ENCODE measurements at regions not wholly inside any gene's neighbourhood (a gene's known extent, or its start where the extent isn't known, plus 50 kb on each side); places are given as distances from the start of the nearest gene placed in this dataset.
"Not testable (repeated sequence)": the region's sequence is repeated elsewhere in the genome, so short reads cannot be mapped to it uniquely, and the experiment has no call there.

DNA sequence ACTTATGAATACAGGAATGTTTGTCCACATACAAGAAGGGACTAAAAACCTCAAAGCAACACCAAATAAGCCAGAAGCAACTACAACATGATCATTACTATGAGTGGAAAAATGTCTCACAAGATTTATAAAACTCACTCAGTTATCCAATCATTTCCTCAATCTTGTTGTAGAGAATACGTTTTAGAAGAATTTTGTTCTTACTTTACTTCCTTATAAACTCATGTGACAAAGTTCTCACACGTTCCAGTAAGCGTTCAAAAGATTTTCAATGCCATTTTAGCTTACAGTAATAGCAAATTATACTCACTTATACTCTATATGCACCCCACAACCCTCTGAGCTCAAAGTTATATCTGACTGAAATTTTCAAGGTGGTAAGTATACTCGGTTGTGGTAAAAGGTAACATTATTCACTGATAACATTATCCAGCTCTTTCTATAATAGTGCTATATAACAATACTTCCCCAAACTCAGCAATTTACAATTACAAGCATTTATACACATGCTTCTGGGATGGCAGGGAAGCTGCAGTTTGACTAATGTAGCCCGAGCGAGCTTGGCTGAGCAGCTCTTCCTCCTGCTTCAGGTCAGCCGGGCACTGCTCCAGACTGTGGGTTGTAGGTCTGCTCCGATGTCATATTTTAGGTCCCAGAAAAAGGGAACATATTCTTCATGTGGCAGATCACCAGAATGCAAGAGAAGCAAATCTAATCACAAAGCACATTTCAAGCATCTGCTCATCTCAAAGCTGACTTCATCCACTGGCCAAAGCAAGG is 226.3 kb downstream of the RCHY1 start:
- no peak for DNase-seq

DNA sequence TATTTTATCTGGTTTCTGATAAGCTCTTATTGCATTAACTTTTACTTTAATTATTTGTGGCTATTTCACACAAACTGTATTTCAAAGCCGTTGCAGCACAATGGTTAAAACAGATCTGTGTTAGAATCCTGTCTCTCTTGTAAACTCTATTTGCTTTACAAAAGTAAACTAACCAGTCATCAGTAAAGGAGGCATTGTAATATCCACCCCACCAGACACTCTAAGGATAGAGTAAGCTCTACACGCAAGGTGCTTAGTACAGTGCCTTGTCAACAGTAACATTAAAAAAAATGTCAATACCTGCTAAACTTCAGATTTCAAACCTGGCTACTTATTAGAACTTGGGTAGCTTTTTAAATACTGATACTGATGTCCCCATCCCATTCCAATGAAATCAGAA is 228.4 kb downstream of the RCHY1 start:
- DNase-seq = no peak

DNA sequence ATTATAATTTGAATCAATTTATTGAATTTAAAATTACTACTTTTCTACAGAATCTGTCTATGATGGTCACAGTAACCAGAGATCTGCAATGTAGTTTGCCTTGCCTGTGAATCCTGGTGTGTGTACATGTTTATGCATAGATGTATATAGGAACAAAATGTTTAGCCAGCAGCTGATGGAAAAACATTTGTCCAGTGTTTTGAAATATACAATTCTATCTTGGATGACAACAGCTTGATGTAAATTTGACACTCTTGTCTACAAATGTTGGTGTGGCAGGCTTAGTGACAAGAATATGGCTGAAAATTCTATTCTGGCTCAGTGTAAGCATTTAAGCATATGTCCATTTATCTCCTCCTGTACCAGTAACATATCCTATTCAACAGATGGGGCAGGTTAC is 229.4 kb downstream of the RCHY1 start:
- no peak for DNase-seq

DNA sequence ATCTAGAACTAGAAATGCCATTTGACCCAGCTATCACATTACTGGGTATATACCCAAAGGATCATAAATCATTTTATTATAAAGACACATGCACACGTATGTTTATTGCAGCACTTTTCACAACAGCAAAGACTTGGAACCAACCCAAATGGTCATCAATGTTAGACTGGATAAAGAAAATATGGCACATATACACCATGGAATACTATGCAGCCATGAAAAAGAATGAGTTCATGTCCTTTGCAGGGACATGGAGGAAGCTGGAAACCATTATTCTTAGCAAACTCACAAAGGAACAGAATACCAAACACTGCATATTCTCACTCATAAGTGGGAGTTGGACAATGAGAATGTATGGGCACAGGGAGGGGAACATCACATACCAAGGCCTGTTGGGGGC is 233.7 kb downstream of the RCHY1 start:
- DNase-seq = not testable (repeated sequence)

DNA sequence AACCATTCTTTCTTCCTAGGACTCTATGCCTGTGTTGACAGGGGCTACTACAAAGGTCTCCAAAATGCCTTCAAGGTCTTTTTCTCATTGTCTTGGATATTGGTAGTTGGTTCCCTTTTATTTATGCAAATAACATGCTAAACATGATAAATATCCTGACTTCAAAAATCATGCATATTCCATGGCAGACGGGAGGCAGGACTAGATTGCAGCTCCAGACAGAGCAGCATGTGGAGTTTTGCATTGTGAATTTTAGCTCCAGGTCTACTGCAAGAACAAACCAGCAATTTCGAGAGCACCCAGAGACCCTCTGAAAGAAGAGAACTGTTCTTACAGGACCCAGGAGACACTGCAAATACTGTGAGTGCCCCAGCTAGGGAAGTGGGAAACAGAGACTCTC is 254.9 kb downstream of the RCHY1 start:
- DNase-seq = no peak

DNA sequence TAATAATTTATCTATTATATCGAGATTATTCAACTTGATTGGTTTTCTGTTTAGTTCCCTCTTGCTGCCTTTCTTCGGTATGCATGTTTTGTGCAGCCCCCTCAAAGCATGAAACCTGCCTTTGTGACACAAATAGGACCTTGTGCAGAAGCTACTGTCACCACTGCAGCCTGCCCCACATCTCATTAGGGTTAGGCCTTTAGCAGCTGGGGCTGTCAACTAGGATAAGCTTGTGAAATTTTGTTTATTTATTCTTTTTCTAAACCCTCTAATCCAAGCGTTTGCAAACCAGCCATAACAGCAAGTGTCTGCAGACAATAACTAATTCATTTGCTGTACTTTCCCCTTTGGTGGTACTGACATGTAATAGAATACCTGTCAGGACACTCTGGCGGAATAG is 258.9 kb downstream of the RCHY1 start:
- DNase-seq = no peak

DNA sequence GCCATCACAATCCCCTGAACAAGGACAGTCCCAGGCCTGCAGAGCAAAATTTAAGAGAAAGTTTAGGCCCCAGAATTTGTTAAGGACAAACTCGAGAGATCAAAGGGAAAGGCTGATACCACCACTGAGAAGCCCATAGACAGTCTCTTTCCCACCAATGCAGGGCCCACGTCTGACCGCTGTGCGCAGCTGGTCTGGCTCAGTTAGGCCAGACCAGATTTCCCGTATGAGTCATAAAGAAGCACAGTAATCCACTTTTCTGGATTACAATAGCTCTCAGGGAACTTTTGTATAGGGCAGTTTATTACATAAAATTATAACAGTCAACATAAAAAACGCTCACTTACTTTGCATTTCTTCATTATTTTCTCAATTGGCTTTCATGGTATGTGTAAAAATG is 259.5 kb downstream of the RCHY1 start:
- DNase-seq = no peak

DNA sequence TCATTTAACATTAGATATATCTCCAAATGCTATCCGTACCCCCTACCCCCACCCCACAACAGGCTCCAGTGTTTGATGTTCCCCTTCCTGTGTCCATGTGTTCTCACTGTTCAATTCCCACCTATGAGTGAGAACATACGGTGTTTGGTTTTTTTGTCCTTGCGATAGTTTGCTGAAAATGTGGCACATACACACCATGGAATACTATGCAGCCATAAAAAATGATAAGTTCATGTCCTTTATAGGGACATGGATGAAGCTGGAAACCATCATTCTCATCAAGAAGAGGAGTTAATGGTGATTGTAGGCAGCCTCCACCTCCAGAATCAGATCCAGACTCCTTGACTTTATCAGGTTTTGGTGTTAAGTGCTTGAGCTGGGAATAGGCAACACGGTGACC is 261.1 kb downstream of the RCHY1 start:
- DNase-seq = not testable (repeated sequence)

DNA sequence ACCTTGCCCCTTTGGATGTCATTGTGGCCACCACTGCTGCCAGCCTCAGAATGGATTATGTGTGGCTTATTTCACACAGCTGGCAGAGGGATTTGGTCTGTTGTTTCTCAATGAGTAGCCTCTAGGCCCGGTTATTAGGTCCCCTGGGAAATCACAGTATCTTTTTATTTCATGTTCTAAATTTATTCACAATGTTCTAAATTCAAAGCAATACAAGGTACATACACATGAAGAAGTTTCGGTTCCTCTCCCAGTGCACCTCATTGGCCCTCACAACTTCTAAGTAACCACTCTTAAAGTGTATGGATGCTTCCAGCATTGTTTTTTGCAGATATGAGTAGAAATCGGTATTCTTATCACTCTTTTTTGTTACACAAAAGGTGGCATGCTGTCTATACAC is 262.7 kb downstream of the RCHY1 start:
- DNase-seq = no peak

DNA sequence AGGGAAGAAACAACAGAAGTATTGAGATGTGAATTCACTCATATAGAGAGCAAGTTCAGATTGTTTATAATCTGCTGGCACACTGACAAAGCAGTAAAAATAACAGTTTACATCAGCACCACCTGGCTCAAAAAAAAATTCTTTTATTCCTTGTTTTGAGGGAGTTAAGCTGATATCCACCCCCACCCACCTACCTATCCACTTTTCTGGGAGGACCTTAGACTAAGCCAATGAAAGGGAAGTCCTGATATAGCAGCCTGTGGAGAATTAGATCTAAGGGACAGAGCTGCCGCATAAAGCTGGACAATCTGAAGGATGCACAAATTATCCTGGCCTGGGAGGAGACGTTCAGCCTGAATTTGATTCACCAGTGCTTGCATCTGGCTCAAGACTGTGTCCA is 264.5 kb downstream of the RCHY1 start:
- peak; percentile 6 for DNase-seq

DNA sequence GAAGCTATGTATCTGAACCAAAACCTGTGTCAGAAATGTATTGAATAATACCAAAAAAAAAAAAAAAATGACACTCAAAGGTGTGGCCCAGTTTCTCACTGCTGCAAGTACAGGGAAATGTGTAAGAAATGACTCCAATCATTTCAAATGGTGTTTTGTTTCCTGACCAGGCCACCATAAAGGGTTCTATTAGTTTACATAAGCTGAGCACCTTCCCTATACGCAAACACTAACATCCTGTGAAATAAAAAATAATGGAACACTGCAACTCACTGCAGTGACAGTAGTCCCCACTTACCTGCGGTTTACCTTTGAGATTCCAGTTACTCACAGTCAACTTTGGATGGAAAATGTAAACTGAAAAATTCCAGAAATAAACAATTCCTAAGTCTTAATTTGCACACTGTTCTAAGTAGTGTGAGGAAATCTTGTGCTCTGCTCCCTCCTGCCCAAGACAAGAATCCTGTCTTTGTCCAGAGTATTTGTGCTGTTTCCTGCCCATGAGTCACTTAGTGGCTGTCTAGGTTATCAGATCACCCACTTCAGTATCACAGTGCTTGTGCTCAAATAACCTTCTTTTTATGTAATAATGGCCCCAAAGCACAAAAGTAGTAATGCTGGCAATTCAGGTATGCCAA is 265.3 kb downstream of the RCHY1 start:
- peak; percentile 53 for DNase-seq

DNA sequence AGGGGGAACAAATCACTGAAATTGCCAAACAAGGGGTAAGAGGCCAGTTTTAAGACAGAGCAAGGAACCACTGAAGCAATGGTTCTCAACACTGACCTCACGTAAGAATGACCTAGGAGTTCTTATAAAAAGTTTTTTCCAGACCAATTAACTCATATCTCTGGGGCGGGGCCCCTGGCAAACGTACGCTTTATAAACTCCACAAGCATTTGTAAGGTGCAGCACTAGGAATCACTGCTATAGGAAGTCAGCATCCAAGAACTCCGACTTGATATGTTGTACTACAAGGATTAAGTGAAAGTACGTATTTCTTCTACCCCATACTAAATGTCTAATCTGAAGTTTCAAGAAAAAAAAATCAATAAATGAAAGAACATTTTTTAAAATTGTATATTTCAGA is 269.9 kb downstream of the RCHY1 start:
- no peak for DNase-seq

DNA sequence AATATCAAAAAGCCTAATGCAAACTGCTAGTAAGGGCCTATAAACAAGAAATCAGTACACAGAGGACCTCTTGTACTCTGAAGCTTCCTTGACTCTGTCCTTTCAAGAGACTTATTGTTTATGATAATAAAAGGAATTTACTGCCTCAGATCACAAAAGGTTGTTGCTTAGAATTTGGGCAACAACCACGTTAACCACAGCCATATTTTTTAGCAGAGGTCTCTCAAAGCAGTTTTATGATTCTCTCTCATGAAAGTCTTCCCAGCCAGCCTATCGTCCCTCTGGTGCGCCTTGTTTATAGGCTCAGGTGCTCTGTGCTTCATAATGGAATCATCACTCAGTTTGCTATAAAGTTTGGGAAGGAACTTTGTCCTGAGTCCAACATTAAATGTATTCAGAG is 270.6 kb downstream of the RCHY1 start:
- no peak for DNase-seq

DNA sequence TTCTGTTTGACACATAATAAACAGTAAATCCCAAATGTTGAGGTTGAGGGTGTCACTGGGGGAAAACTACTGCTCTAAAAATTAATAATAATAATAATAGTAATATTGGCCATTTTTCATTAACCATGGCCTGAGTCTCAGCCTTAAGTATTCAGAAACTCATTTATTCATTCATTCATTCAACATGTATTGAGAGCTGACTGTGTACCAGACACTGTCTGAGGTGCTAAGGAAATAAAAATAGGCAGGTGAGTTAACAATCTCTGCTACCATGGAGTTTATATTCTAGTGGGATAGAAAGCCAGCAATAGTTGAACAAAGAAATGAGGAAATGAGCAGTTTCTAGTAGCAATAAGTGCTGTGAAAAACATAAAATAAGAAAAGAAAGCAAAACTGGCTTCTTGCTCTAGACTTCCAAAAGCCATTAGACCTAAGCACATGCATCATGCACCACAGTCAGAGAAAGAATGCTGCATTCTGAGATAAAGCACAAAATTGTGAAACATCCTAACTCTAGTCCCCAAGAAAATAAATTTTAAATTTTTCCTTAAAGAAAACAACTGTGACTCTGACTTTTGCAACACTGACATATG is 278.7 kb downstream of the RCHY1 start:
- no peak for DNase-seq

DNA sequence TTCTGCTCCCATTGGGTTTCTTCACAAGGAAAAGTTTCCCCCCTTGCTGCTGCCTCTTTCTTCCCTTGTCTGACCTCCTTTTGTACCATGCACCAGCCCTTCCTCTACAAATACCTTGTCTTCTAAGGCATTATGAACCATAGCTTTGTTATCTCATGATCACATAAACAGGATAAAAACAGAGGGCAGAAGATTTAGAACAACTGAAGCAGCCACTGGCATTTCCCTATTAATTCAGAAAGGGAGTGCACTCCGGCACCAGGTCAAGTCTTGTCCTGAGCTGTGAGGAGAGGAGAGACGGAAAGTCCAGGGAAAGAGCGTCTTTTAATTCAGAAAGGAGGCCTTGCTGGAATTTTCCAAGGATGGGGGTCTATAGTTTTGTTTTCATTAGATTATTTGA is 281.7 kb downstream of the RCHY1 start:
- no peak for DNase-seq

DNA sequence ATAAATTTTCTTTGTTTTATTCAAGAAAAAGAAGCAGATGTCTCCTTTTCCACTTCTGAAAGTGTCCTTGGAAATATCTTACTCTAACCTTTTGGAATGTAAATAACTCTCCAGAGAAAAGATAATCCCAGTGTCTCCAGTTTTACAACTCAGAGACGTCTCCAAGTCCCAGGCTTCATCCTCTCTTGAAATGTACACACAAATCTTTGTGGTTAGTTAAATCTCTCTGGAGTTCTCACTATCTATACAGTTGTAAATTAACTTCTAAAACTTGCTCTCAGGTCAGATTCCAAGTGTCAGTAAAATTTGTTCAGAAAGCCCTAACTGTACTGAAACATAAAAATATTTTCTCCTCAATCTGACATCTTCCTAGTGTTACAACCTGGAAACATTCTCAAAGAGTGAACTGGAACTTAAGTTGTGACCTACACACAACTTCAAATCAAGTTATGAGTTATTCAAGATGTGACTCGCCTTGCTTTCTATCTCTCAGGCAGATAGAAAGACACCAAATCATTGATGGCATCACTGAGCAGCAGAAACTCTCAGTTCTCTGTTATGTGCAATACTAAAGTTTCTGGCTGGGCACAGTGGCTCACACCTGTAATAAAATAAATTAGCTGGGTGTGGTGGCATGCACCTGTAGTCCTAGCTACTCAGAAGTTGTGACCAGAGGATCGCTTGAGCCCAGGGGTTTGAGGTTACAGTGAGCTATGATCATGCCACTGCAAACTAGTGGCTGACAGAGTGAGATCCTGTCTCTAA is 284.2 kb downstream of the RCHY1 start:
- DNase-seq = no peak

DNA sequence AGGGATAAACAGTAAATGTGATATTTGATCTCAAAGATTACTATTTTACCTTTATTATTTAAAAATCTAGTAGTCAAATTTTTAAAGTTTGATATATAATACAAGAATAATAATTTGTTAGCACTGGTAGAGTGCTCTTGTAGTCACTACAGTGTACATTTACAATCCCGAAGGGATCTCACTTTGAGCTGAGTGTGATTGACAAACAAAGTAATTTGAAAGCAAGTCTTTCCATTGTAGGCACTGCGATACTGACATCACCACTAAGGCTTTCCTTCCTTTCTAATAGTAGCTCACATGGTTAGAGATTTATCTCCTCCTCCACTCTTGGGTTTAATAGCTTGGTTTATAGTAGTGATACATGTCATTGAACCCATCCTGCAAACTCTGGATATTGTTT is 280.6 kb downstream of the PARM1 start:
- no peak for DNase-seq

DNA sequence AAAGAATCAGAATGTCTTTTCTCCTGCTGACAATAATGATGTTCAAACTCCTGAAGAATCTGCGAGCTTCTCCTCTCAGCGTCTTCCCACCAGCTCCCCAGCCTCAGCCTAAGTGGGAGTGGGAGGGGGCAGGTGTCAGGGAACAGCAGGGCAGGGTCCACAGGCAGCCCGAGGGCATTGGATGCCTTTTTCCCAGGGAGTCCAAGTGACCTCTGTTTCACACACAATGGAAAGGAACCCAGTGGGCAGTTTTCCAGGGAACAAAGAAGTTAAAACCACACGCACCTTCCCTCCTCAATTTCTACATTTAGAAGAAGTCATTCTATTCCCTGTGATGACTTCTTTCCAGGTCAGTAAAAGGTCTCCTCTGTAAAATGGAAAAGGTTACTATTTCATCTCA is 278.5 kb downstream of the PARM1 start:
- DNase-seq = peak; percentile 2

DNA sequence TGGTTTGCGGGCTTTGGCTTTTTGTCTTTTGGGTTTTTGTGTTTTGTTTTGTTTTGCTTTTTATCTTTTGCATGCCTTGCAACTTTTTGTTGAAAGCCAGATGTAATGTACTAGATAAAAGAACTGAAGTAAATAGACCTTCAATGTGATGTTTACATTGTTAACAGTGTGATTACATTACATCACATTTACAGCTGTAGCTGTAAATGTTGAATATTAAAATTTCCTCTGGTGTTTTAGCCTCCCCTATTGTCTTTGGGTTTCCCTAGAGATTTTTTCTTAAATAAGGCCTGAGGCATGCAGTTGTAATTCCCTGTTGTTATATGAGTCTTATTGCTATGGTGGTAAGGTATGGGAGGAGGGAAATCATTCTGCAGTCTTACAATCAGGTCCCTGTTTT is 275.0 kb downstream of the PARM1 start:
- peak; percentile 31 for DNase-seq

DNA sequence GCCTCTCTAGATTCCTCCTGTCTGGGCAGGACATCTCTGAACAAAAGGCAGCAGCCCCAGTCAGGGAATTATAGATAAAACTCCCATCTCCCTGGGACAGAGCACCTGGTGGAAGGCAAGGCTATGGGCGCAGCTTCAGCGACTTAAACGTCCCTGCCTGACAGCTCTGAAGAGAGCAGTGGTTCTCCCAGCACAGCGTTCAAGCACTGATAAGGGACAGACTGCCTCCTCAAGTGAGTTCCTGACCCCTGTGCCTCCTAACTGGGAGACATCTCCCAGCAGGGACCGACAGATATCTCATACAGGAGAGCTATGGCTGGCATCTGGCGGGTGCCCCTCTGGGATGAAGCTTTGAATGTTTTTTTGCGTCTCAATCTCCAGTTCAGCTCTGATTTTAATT is 262.2 kb downstream of the PARM1 start:
- no peak for DNase-seq

DNA sequence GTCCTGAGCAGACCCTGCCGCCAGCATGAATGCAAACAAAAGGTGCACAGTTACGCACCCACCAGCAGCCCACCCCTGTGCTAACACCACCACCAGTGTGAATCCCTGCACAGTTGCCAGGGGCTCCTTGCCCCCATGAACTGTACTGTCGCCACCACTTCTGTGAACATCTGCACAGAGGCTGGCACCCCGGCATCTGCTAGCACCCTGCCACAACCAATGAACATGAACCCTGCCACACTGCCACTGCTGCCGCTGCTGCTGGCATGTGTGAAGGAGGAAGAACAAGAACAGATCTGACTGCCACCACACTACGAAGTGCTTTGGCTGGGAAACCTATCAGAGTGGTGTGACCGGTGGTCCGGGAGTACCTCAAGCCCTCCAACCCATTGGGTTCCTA is 261.3 kb downstream of the PARM1 start:
- DNase-seq = no peak

DNA sequence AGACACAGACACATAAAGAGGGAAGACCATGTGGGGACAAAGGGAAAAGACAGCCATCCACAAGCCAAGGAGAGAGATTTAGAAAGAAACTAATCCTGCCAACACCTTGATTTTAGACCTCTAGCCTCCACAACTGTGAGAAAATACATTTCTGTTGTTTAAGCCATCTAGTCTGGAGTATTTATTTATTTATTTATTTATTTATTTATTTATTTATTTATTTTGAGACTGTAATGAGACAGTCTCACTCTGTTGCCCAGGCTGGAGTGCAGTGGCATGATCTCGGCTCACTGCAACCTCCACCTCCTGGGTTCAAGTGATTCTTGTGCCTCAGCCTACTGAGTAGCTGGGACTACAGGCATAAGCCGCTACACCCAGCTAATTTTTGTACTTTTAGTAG is 259.3 kb downstream of the PARM1 start:
- not testable (repeated sequence) for DNase-seq

DNA sequence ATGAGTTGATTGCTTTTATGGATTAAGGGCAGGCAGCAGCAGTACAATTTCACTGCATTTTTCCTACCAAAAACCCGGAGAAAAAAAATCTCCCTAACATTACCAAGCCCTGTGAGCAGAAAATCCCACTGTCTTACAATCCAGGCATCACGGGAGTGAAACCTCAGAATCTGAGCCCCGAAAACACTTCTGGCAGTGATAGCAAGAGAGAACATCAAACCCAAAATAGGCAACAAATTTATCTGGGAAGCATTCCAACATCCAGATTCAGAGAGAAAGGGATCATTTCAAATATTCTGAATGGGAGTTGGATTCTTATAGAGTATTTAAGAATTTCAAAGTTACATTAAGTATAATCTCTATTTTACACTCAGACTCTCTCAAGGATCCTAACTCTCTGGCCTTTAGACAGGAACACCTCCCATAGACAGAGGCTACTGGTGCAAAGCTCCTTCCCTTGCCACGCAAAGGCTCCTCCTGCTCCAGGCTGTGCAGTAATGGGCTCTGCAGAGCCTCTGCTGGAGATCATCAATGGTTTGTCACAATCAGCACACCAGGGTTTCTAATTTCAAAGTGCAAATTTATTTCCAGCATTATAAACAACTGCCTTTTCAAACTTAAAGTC is 256.9 kb downstream of the PARM1 start:
- no peak for DNase-seq

All from NCI-H69 (cell line).